ENCODE measurements at regions not wholly inside any gene's neighbourhood (a gene's known extent, or its start where the extent isn't known, plus 50 kb on each side); places are given as distances from the start of the nearest gene placed in this dataset.
A peak's percentile ranks its signal among the peaks of the same experiment; 100 is the strongest.
"Not testable (repeated sequence)": the region's sequence is repeated elsewhere in the genome, so short reads cannot be mapped to it uniquely, and the experiment has no call there.

- peaks cover 2% of the 10 kb centered on the region for H3K9me3 Mint-ChIP-seq
- H3K4me1 Mint-ChIP-seq (ENCODE audit: low read depth) = peaks cover 33% of the 10 kb centered on the region
- no peak for DNase-seq
- intact Hi-C loops (cut with micrococcal nuclease) = no loop called here
- no peak overlapping the region for H3K27ac Mint-ChIP-seq
- H3K36me3 Mint-ChIP-seq (ENCODE audit: low read depth) = no peaks in the 10 kb centered on the region
- H3K27me3 Mint-ChIP-seq (ENCODE audit: low read depth) = peaks cover 8% of the 10 kb centered on the region
- CTCF ChIA-PET = interaction anchor here (0.6 to 1.0 kb wide), 2 partner anchors 12 to 142 kb away, joined by 3 read pairs; no protein-coding TSS in a partner anchor
- no peak overlapping the region for H3K4me3 Mint-ChIP-seq
Measured at GRCh38 chr15:26075770-26076169, 212.6 kb upstream of the ATP10A start.

GRCh38 chr15:26073430-26074333 lies 210.6 kb upstream of the ATP10A start:
- peak; percentile 66 for DNase-seq
- H3K27ac Mint-ChIP-seq = peak overlapping the region; percentile 86
- no peaks in the 10 kb centered on the region for H3K36me3 Mint-ChIP-seq (ENCODE audit: low read depth)
- intact Hi-C loops (cut with micrococcal nuclease) = loop anchor here (1.0 kb wide), 2 partner anchors 9 to 223 kb away; no protein-coding TSS in a partner anchor
- peaks cover 23% of the 10 kb centered on the region for H3K4me1 Mint-ChIP-seq (ENCODE audit: low read depth)
- CTCF ChIA-PET = no interaction called here
- peaks cover 14% of the 10 kb centered on the region for H3K27me3 Mint-ChIP-seq (ENCODE audit: low read depth)
- H3K9me3 Mint-ChIP-seq = peaks cover 2% of the 10 kb centered on the region
- no peak overlapping the region for H3K4me3 Mint-ChIP-seq

GRCh38 chr15:26070095-26070532 lies 207.0 kb upstream of the ATP10A start:
- Mint-ChIP-seq H3K27ac (no peak overlapping the region), H3K27me3 (ENCODE audit: low read depth) (peaks cover 14% of the 10 kb centered on the region), H3K4me3 (no peak overlapping the region), H3K9me3 (peaks cover 2% of the 10 kb centered on the region), H3K36me3 (ENCODE audit: low read depth) (no peaks in the 10 kb centered on the region), H3K4me1 (ENCODE audit: low read depth) (peaks cover 20% of the 10 kb centered on the region)
- no peak for DNase-seq
- intact Hi-C loops (cut with micrococcal nuclease) = no loop called here
- CTCF ChIA-PET = no interaction called here

- peaks cover 14% of the 10 kb centered on the region for H3K27me3 Mint-ChIP-seq (ENCODE audit: low read depth)
- H3K4me1 Mint-ChIP-seq (ENCODE audit: low read depth) = peaks cover 15% of the 10 kb centered on the region
- no peak overlapping the region for H3K27ac Mint-ChIP-seq
- H3K4me3 Mint-ChIP-seq = no peak overlapping the region
- H3K36me3 Mint-ChIP-seq (ENCODE audit: low read depth) = no peaks in the 10 kb centered on the region
- DNase-seq = no peak
- CTCF ChIA-PET = no interaction called here
- intact Hi-C loops (cut with micrococcal nuclease) = no loop called here
- peaks cover 2% of the 10 kb centered on the region for H3K9me3 Mint-ChIP-seq
Measured at GRCh38 chr15:26069231-26069641, 206.1 kb upstream of the ATP10A start.

GRCh38 chr15:26066896-26067295 lies 203.8 kb upstream of the ATP10A start:
- intact Hi-C loops (cut with micrococcal nuclease) = no loop called here
- H3K36me3 Mint-ChIP-seq (ENCODE audit: low read depth) = no peaks in the 10 kb centered on the region

GRCh38 chr15:26065723-26066122 lies 202.6 kb upstream of the ATP10A start:
- DNase-seq = no peak
- H3K27me3 Mint-ChIP-seq (ENCODE audit: low read depth) = peaks cover 6% of the 10 kb centered on the region
- H3K36me3 Mint-ChIP-seq (ENCODE audit: low read depth) = no peaks in the 10 kb centered on the region
- no peaks in the 10 kb centered on the region for H3K4me1 Mint-ChIP-seq (ENCODE audit: low read depth)
- CTCF ChIA-PET = interaction anchor here (0.6 kb wide), 1 partner anchor 123 kb away, joined by 3 read pairs; no protein-coding TSS in a partner anchor
- H3K27ac Mint-ChIP-seq = no peak overlapping the region
- no peaks in the 10 kb centered on the region for H3K9me3 Mint-ChIP-seq
- intact Hi-C loops (cut with micrococcal nuclease) = no loop called here
- no peak overlapping the region for H3K4me3 Mint-ChIP-seq

More at GRCh38 chr15:26066896-26067295, 203.8 kb upstream of the ATP10A start:
- H3K27ac Mint-ChIP-seq = no peak overlapping the region
- CTCF ChIA-PET = interaction anchor here (0.8 kb wide), 1 partner anchor 89 kb away, joined by 3 read pairs; no protein-coding TSS in a partner anchor
- H3K4me3 Mint-ChIP-seq = no peak overlapping the region
- peaks cover 10% of the 10 kb centered on the region for H3K27me3 Mint-ChIP-seq (ENCODE audit: low read depth)
- no peaks in the 10 kb centered on the region for H3K9me3 Mint-ChIP-seq
- DNase-seq = no peak
- no peaks in the 10 kb centered on the region for H3K4me1 Mint-ChIP-seq (ENCODE audit: low read depth)

- no peak for DNase-seq
- intact Hi-C loops (cut with micrococcal nuclease) = no loop called here
- CTCF ChIA-PET = no interaction called here
- Mint-ChIP-seq H3K9me3 (no peaks in the 10 kb centered on the region), H3K4me1 (ENCODE audit: low read depth) (no peaks in the 10 kb centered on the region), H3K27ac (no peak overlapping the region), H3K4me3 (no peak overlapping the region), H3K27me3 (ENCODE audit: low read depth) (no peaks in the 10 kb centered on the region), H3K36me3 (ENCODE audit: low read depth) (no peaks in the 10 kb centered on the region)
Measured at GRCh38 chr15:26061248-26061647, 198.1 kb upstream of the ATP10A start.

- CTCF ChIA-PET; H3K27me3 Mint-ChIP-seq (ENCODE audit: low read depth); H3K4me1 Mint-ChIP-seq (ENCODE audit: low read depth); H3K4me3 Mint-ChIP-seq; H3K27ac Mint-ChIP-seq; DNase-seq; H3K9me3 Mint-ChIP-seq; intact Hi-C loops (cut with micrococcal nuclease); H3K36me3 Mint-ChIP-seq (ENCODE audit: low read depth): not testable (repeated sequence)
Measured at GRCh38 chr15:26056766-26057165, 193.6 kb upstream of the ATP10A start.

- CTCF ChIA-PET = interaction anchor here (0.5 kb wide), 1 partner anchor 70 kb away, joined by 5 read pairs; no protein-coding TSS in a partner anchor
- peaks cover 7% of the 10 kb centered on the region for H3K27me3 Mint-ChIP-seq (ENCODE audit: low read depth)
- DNase-seq = no peak
- no peaks in the 10 kb centered on the region for H3K4me1 Mint-ChIP-seq (ENCODE audit: low read depth)
- no peak overlapping the region for H3K27ac Mint-ChIP-seq
- no peaks in the 10 kb centered on the region for H3K9me3 Mint-ChIP-seq
- intact Hi-C loops (cut with micrococcal nuclease) = no loop called here
- H3K36me3 Mint-ChIP-seq (ENCODE audit: low read depth) = no peaks in the 10 kb centered on the region
- H3K4me3 Mint-ChIP-seq = no peak overlapping the region
Measured at GRCh38 chr15:26051761-26052675, 188.9 kb upstream of the ATP10A start.

- CTCF ChIA-PET = no interaction called here
- intact Hi-C loops (cut with micrococcal nuclease) = no loop called here
- peaks cover 7% of the 10 kb centered on the region for H3K27me3 Mint-ChIP-seq (ENCODE audit: low read depth)
Measured at GRCh38 chr15:26050984-26051383, 187.9 kb upstream of the ATP10A start.

GRCh38 chr15:26049900-26050657 lies 187.0 kb upstream of the ATP10A start:
- no peaks in the 10 kb centered on the region for H3K4me1 Mint-ChIP-seq (ENCODE audit: low read depth)
- peaks cover 10% of the 10 kb centered on the region for H3K27me3 Mint-ChIP-seq (ENCODE audit: low read depth)
- no peaks in the 10 kb centered on the region for H3K9me3 Mint-ChIP-seq
- DNase-seq = no peak
- no peak overlapping the region for H3K4me3 Mint-ChIP-seq
- CTCF ChIA-PET = no interaction called here
- no peaks in the 10 kb centered on the region for H3K36me3 Mint-ChIP-seq (ENCODE audit: low read depth)
- H3K27ac Mint-ChIP-seq = no peak overlapping the region
- intact Hi-C loops (cut with micrococcal nuclease) = no loop called here

More at GRCh38 chr15:26050984-26051383, 187.9 kb upstream of the ATP10A start:
- Mint-ChIP-seq H3K27ac (no peak overlapping the region), H3K4me1 (ENCODE audit: low read depth) (no peaks in the 10 kb centered on the region), H3K36me3 (ENCODE audit: low read depth) (no peaks in the 10 kb centered on the region), H3K9me3 (no peaks in the 10 kb centered on the region), H3K4me3 (no peak overlapping the region)
- DNase-seq = no peak

GRCh38 chr15:26048669-26049068 lies 185.5 kb upstream of the ATP10A start:
- CTCF ChIA-PET = no interaction called here
- intact Hi-C loops (cut with micrococcal nuclease) = no loop called here
- no peak overlapping the region for H3K27ac Mint-ChIP-seq
- no peak overlapping the region for H3K4me3 Mint-ChIP-seq
- H3K27me3 Mint-ChIP-seq (ENCODE audit: low read depth) = peaks cover 14% of the 10 kb centered on the region
- H3K4me1 Mint-ChIP-seq (ENCODE audit: low read depth) = no peaks in the 10 kb centered on the region
- no peak for DNase-seq
- H3K36me3 Mint-ChIP-seq (ENCODE audit: low read depth) = no peaks in the 10 kb centered on the region
- no peaks in the 10 kb centered on the region for H3K9me3 Mint-ChIP-seq
